ENCODE measurements at regions not wholly inside any gene's neighbourhood (a gene's known extent, or its start where the extent isn't known, plus 50 kb on each side); places are given as distances from the start of the nearest gene placed in this dataset.

- H3K9me3 Mint-ChIP-seq: no peaks in the 10 kb centered on the region
- DNase-seq: no peak
- H3K36me3 Mint-ChIP-seq (ENCODE audit: low read depth): no peaks in the 10 kb centered on the region
- ChIA-PET POLR2A (no interaction called here), CTCF (no interaction called here)
- no peak overlapping the region for H3K4me3 Mint-ChIP-seq
- peaks cover 4% of the 10 kb centered on the region for H3K27me3 Mint-ChIP-seq
- H3K27ac Mint-ChIP-seq: no peak overlapping the region
- no peaks in the 10 kb centered on the region for H3K4me1 Mint-ChIP-seq
Observed at GRCh38 chr2:128422571-128422970, 103.9 kb upstream of the HS6ST1 start.

GRCh38 chr2:128423788-128424165 lies 105.1 kb upstream of the HS6ST1 start:
- H3K36me3 Mint-ChIP-seq (ENCODE audit: low read depth): no peaks in the 10 kb centered on the region
- CTCF ChIA-PET: no interaction called here
- peaks cover 9% of the 10 kb centered on the region for H3K27me3 Mint-ChIP-seq
- H3K9me3 Mint-ChIP-seq: no peaks in the 10 kb centered on the region
- POLR2A ChIA-PET: no interaction called here
- no peak overlapping the region for H3K4me3 Mint-ChIP-seq
- no peaks in the 10 kb centered on the region for H3K4me1 Mint-ChIP-seq
- DNase-seq: peak; percentile 11
- H3K27ac Mint-ChIP-seq: no peak overlapping the region

GRCh38 chr2:128424406-128425171 lies 105.9 kb upstream of the HS6ST1 start:
- CTCF ChIA-PET: no interaction called here
- Mint-ChIP-seq H3K27ac (no peak overlapping the region), H3K4me1 (no peaks in the 10 kb centered on the region), H3K9me3 (no peaks in the 10 kb centered on the region), H3K4me3 (no peak overlapping the region), H3K27me3 (peaks cover 16% of the 10 kb centered on the region), H3K36me3 (ENCODE audit: low read depth) (no peaks in the 10 kb centered on the region)
- no peak for DNase-seq
- POLR2A ChIA-PET: no interaction called here

- POLR2A ChIA-PET: no interaction called here
- Mint-ChIP-seq H3K4me3 (no peak overlapping the region), H3K9me3 (no peaks in the 10 kb centered on the region), H3K27ac (no peak overlapping the region), H3K27me3 (peaks cover 21% of the 10 kb centered on the region), H3K36me3 (ENCODE audit: low read depth) (no peaks in the 10 kb centered on the region), H3K4me1 (no peaks in the 10 kb centered on the region)
- DNase-seq: no peak
- CTCF ChIA-PET: no interaction called here
Observed at GRCh38 chr2:128425216-128425615, 106.5 kb upstream of the HS6ST1 start.

GRCh38 chr2:128425731-128426620 lies 107.3 kb upstream of the HS6ST1 start:
- Mint-ChIP-seq H3K9me3 (no peaks in the 10 kb centered on the region), H3K36me3 (ENCODE audit: low read depth) (no peaks in the 10 kb centered on the region), H3K27me3 (peaks cover 27% of the 10 kb centered on the region), H3K4me1 (no peaks in the 10 kb centered on the region), H3K27ac (no peak overlapping the region), H3K4me3 (no peak overlapping the region)
- no peak for DNase-seq
- ChIA-PET CTCF (no interaction called here), POLR2A (no interaction called here)

DNA sequence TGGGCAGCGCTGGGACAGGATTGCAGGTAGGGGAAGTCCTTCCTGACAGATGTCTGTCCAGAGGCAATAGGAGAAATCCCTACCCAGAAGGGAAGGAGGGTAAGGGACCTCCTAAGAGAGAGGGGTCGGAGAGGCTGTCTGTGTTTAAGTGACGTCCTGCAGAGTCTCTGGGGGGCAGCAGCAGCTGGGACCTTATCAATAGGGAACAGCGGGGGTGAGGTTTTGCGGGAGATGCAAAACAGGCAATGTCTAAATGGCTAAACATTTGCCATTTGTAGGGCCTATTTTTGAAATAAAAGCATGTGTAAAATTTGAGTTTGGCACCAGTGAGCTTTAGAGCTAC lies 108.7 kb upstream of the HS6ST1 start:
- Mint-ChIP-seq H3K27ac (no peak overlapping the region), H3K4me3 (no peak overlapping the region), H3K9me3 (no peaks in the 10 kb centered on the region), H3K4me1 (no peaks in the 10 kb centered on the region), H3K27me3 (peaks cover 32% of the 10 kb centered on the region), H3K36me3 (ENCODE audit: low read depth) (no peaks in the 10 kb centered on the region)
- POLR2A ChIA-PET: no interaction called here
- CTCF ChIA-PET: no interaction called here
- no peak for DNase-seq

- Mint-ChIP-seq H3K27me3 (peaks cover 34% of the 10 kb centered on the region), H3K4me1 (no peaks in the 10 kb centered on the region), H3K36me3 (ENCODE audit: low read depth) (no peaks in the 10 kb centered on the region), H3K4me3 (no peak overlapping the region), H3K27ac (no peak overlapping the region), H3K9me3 (no peaks in the 10 kb centered on the region)
- CTCF ChIA-PET: no interaction called here
- POLR2A ChIA-PET: no interaction called here
- no peak for DNase-seq
Observed at GRCh38 chr2:128428415-128428814, 109.7 kb upstream of the HS6ST1 start.

DNA sequence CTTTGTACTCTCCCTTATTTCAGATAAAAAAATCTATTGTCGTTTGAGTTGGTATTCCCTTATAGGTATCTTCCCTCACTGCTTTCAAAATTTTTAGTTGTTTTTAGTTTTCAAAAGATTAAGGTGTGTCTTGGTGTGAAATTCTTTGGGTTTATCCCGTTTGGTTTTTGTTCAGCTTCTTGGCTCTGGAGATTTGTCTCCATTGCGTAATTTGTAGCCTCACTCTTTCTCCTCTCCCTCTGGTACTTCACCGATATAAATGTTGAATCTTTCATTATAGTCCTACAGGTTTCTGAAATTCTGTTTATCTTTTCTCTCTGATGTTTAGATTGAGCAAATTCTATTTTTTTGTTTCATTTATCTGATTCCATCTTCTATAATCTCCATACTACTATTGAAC lies 113.8 kb upstream of the HS6ST1 start:
- Mint-ChIP-seq H3K4me1 (no peaks in the 10 kb centered on the region), H3K27me3 (peaks cover 31% of the 10 kb centered on the region), H3K9me3 (no peaks in the 10 kb centered on the region), H3K4me3 (no peak overlapping the region), H3K36me3 (ENCODE audit: low read depth) (no peaks in the 10 kb centered on the region), H3K27ac (no peak overlapping the region)
- DNase-seq: no peak
- POLR2A ChIA-PET: no interaction called here
- CTCF ChIA-PET: no interaction called here

DNA sequence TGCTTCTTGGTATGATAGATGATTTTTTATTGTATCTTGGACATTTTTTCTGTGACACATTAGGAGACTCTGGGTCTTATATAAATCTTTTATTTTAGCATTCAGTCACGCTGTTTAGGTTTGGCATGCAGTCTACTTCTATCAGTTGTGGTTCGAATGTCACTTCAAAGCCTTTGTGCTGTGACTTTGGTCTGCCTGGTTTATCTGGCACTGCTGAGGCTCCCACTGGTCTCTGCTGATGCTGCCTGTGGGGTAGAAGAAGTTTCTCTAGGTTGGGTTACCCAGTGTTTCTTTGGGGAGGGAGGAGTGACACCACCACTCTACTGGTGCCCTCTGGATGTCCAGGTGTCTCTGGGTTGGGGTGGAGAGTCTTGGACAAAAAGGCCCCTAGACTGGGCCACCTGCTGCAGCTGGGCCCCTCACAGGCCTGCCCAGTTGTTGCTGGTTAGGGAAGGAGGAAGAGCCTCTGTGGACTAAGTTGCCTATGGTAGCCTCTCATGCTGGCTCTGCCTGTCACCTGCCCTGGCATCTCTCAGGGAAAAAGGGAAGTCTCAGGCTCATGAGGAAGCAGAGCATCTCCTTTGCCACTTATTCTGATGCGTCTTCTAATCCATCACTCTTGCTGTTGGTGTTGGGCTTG lies 115.4 kb upstream of the HS6ST1 start:
- POLR2A ChIA-PET: no interaction called here
- CTCF ChIA-PET: no interaction called here
- no peaks in the 10 kb centered on the region for H3K36me3 Mint-ChIP-seq (ENCODE audit: low read depth)
- peaks cover 23% of the 10 kb centered on the region for H3K27me3 Mint-ChIP-seq
- H3K27ac Mint-ChIP-seq: no peak overlapping the region
- no peaks in the 10 kb centered on the region for H3K4me1 Mint-ChIP-seq
- no peak overlapping the region for H3K4me3 Mint-ChIP-seq
- DNase-seq: no peak
- no peaks in the 10 kb centered on the region for H3K9me3 Mint-ChIP-seq

DNA sequence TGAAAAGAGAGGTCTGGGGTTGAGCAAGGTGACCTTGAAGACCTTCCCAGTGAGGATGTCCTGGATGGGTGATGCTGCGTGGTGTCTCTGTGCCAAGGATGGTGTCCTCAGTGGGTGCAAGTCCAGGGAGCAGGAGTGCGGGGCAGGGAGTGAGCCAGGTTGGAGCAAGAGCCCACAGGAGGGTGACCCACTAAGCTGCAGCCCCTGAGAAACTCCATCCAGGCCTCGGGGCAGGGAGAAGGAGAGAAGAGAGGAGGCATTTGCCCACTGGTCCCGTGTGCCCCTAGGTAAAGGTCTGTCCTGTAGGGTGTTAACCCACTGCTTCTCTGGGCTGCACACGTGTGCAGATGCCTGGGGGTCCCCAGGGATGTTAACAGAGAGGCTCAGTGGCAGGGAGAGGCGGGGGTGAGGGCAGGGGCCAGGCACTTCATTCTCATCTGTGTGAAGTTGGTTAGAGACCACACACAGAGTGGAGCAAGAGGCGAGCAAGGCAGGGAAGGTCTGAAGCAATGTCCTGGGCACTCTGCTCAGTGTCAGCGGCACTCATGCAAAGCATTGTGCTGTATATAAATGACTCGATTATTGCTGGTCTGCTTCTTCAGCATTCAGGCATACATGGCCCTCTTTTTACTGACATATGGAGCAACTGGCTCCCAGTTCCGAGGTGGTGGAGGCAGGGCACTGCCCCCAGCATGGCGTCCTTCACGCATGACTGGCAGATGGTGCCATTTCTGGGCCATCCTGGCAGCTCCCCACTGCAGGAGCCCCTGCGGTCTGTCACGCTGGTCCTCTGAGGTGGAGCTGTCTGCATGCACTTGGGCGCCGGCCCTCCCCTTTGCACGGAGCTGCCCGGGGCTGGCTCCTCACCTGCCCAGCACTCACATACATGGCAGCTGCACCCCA lies 117.2 kb upstream of the HS6ST1 start:
- ChIA-PET POLR2A (no interaction called here), CTCF (no interaction called here)
- H3K27me3 Mint-ChIP-seq: peaks cover 8% of the 10 kb centered on the region
- no peaks in the 10 kb centered on the region for H3K36me3 Mint-ChIP-seq (ENCODE audit: low read depth)
- DNase-seq: no peak
- no peak overlapping the region for H3K4me3 Mint-ChIP-seq
- H3K9me3 Mint-ChIP-seq: no peaks in the 10 kb centered on the region
- H3K4me1 Mint-ChIP-seq: no peaks in the 10 kb centered on the region
- no peak overlapping the region for H3K27ac Mint-ChIP-seq

DNA sequence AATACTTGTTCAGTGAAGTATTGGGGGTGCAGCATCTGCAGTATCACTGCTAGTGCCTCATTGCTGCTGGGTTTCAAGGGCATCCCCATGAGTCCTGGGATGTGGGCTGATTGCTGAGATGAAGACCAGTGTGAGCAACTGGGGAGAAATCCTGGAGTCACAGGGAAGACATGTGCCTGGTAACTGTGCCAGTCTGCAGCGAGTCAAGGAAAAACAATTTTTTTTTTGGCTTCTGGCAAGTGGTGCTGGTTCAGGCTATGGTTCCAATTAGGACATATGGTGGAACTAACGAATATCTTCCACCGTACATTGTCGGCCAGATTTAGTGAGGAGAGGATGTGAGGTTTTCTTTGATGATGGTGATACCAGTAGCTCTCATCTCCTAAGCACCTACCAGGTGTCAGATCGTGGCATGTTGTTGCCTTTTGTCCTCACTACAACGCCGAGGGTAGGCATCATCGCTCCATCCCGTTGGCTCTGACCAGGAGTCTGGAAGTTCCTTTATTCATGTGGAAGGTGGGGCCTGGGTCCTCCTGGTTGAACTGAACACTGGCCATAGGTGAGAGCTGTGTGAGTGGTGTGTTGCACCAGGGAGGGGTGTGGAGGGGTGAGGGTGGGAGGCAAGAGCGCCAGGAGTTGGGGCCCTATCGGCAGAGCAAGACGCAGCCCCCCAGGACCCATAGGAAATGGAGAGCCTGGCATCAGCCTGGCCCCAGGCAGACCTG lies 118.0 kb upstream of the HS6ST1 start:
- Mint-ChIP-seq H3K36me3 (ENCODE audit: low read depth) (no peaks in the 10 kb centered on the region), H3K27me3 (peaks cover 8% of the 10 kb centered on the region), H3K27ac (no peak overlapping the region), H3K4me3 (no peak overlapping the region), H3K9me3 (no peaks in the 10 kb centered on the region), H3K4me1 (no peaks in the 10 kb centered on the region)
- DNase-seq: no peak
- ChIA-PET CTCF (no interaction called here), POLR2A (no interaction called here)

DNA sequence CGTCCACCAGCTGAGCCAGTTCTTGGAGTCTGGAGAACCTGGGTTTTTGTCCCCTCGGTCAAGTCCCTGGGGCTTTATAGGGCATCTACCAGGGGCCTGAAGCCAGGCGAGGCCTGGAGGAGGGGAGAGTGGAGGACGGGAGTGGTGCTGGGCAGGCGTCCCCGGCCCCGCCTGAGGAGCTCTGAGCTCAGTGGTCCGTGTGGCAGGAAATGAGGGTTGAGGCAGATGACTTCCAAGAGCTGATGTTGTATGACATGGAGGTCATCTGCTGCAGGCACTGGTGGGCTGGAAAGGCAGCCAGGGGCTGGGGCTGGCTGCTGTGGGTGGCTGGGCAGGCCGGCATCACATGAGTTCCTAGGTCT lies 118.5 kb upstream of the HS6ST1 start:
- CTCF ChIA-PET: no interaction called here

DNA sequence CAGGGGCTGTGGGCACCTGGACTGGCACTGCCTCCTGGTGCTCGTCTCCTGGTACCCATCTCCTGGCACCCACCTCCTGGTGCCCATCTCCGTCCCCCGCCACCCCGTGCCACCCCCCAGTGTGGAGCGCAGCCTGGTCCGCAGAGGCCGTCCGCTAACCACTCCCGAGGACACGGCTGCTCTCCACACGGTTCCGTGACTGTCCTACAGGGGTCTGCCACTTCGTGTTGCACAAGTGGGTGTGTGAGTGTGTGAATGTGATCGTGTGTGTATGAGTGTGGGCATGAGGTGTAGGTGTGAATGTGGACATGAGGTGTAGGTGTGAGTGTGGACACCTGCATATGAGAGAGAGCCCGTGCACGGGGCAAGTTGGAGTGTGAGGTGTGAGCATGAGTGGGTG lies 119.4 kb upstream of the HS6ST1 start:
- Mint-ChIP-seq H3K27ac (no peak overlapping the region), H3K4me3 (no peak overlapping the region), H3K4me1 (no peaks in the 10 kb centered on the region), H3K36me3 (ENCODE audit: low read depth) (no peaks in the 10 kb centered on the region), H3K9me3 (no peaks in the 10 kb centered on the region), H3K27me3 (no peaks in the 10 kb centered on the region)
- DNase-seq: peak; percentile 14
- CTCF ChIA-PET: no interaction called here
- POLR2A ChIA-PET: no interaction called here

More for the DNA sequence above, 118.5 kb upstream of the HS6ST1 start:
- Mint-ChIP-seq H3K27me3 (peaks cover 4% of the 10 kb centered on the region), H3K4me3 (no peak overlapping the region), H3K4me1 (no peaks in the 10 kb centered on the region), H3K9me3 (no peaks in the 10 kb centered on the region), H3K36me3 (ENCODE audit: low read depth) (no peaks in the 10 kb centered on the region), H3K27ac (no peak overlapping the region)
- no peak for DNase-seq
- POLR2A ChIA-PET: no interaction called here

Measured in activated CD4-positive, alpha-beta memory T cell treated with anti-CD3 and anti-CD28 coated beads, Interleukin-2, amount 10 ng/mL, durations not matched to agents 7 days and 5 days (primary cell).